EH (cell line): ENCODE measurements at regions not wholly inside any gene's neighbourhood (a gene's known extent, or its start where the extent isn't known, plus 50 kb on each side); places are given as distances from the start of the nearest gene placed in this dataset.

Source experiments
- DNase-seq: peaks from one replicate; pipeline ENCODE4 v3.0.0-alpha.2; 2015; ENCODE audit warnings: low read depth

DNA sequence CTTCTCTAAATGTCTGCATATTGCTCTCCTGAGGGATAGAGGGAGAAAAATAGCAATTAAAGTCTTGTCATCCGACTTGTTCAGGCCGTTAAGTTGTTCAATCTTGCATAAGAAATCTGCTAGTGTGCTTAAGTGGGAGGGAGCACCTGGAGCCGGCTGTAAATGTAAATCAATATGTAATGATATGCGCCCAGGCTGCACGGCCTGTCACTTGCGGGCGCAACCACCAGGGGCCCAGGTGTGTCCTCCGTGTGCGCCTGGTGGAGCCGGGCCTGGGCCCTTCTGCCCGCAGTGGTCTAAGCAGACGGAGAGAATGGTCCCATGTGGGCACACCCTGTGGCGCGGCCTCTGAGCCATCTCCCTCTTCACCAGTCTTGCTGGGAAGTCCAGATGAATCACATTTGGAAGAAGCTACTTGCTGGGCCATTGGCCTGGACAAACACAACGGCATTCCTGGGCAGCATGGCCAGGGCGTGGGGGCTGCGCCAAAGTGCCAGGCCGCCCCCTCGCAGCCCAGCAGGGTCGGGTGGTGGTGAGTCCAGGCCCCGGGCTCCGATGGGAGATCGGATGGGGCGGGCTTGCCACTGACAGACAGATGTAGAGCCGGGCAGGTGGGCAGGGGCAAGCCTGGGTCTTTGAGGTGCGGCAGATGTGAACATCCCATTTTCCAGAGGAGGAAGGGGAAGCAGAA lies 193.3 kb upstream of the C14orf180 start:
- DNase-seq: no peak

DNA sequence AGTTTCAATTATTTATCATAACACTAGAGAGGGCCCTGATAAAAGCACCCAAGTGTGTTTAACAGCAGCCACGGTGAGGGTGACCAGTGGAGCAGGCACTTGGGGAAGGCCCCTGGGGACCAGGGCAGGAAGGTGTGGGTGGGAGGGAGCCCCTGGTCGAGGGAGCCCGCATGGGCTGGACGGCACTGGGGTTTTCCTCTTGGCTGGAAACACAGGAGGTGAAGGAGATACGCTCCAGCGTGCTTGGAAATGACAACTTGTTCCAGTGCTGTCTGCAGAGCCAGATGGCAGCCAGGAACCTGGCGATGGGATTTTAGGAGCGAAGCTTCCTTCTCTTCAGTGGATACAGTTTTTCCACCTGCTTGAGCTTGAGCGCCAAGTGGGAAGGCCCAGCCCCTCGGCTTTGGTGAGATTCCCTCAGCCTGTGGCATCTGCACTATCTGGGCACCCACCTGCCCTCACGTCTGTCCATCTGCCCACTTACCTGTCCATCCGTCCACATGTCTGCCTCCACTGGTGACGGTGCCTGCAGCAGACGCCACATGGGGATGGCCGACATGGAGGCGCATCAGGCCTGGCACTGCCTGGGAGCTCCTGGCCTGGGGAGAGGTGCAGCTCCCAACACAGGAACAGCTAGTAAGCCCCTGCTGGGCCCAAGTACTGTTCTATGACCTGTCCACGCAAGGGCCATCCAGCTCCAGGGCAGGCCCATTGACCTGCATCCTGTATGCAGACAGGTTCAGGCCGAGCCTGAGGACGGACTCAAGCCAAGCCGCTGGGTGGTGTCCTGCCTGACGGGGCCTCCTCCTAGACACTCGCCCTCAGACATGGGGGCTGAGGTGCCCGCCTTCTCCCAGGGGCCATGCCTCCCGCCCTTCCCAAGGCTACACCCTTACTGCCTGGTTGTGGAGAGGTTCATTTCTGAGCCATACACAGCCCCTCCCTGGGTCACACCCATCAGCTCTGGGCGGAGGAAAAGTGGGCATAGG lies 192.2 kb upstream of the C14orf180 start:
- no peak for DNase-seq

DNA sequence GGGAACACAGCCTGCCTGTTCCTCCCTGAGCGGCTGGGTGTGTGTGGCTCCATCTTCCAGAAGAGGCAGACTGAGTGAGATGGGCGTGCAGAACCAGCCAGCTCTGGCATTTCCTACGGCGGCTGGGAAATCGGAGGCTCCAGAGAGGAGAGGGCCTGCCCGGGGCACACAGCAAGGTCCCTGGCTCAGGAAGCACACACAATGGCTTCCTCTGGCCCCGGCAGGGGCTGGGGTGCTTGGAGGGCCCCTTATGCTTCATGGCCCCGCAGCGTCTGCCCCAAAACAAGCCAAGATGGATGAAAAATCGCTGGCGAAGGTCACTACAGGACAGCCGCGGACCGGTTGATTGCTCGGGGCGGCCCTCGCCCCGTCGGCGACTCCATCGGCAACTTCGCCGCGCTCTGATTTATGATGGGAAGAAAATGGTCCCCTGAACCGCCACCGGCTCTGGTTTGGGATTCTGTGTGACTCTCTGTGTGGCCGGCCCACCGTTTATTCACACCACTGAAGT lies 191.5 kb upstream of the C14orf180 start:
- DNase-seq: no peak

- no peak for DNase-seq
Measured at GRCh38 chr14:104388541-104389325, 190.8 kb upstream of the C14orf180 start.

DNA sequence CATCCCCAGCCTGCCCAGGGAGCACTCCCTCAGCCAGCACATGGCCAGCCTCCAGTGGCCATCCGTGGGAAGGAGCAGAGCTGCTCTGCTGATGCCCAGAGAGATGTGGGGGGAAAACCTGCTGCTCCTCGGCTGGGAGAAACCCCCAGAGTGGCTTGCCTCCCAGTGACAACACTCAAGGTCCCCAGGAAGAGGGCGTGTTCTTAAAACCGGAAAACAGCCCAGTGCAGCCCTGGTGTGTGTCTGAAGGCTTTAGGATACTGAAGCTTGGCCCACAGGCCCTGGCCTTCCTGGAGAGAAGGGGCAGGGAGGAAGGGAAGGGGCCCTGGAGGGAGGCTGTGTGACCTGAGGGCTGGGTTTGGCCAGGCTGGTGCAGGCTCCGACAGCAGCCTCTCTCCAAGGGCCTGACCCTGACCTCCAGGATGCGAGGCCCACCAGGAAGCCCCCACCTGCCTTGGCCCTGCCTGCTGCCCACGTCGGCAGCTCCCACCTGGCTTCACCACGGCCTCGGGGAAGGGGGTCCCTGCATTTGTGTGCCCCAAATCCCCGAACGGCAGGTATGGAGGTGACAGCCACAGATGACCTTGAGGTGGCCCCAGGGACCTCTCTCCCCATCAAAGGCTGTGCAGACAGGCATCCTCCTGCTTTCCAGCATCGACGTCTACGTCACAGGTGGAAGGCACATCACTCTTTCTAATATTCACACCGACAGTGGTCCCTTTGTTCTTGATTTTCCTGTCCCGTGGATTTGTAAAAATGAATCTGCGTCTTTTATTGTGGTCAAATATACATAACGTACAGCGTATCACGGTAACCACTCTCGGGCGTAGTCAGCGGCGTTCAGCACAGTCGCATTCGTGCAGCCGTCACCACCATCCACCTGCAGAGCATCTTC lies 190.0 kb upstream of the C14orf180 start:
- DNase-seq: no peak

DNA sequence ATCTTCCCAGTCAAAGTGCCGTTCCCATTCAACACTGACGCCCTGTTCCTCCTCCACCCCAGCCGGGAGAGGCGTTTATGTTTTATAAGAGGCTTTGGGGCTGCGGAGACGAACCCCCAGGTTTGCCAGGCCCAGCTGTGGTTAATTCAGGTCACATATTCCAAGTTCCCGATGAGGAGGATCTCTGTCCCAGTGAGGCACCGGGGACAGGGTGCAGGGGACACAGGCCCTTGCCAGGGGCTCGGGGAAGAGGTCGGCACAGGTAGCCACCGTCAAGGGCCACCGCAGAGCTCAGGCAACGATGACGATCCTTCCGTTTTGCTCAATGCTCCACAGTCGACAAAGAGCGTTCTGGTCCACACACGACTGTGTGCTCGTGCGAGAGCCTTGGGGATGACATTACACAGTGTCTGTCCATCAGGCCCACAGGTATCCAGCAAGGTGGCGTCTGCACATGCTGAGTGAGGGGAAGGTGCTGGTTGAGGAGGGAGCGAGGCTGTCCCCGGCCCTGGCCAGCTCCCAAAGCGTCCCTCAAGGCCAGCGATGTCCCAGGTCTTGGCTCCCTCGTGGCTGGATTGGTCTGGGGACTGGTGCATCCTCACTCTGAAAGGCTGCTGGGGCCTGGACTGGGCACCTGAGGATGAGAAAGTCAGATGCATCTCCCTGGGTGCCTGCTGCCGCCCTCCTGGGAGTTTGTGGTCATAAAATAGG lies 189.2 kb upstream of the C14orf180 start:
- no peak for DNase-seq

DNA sequence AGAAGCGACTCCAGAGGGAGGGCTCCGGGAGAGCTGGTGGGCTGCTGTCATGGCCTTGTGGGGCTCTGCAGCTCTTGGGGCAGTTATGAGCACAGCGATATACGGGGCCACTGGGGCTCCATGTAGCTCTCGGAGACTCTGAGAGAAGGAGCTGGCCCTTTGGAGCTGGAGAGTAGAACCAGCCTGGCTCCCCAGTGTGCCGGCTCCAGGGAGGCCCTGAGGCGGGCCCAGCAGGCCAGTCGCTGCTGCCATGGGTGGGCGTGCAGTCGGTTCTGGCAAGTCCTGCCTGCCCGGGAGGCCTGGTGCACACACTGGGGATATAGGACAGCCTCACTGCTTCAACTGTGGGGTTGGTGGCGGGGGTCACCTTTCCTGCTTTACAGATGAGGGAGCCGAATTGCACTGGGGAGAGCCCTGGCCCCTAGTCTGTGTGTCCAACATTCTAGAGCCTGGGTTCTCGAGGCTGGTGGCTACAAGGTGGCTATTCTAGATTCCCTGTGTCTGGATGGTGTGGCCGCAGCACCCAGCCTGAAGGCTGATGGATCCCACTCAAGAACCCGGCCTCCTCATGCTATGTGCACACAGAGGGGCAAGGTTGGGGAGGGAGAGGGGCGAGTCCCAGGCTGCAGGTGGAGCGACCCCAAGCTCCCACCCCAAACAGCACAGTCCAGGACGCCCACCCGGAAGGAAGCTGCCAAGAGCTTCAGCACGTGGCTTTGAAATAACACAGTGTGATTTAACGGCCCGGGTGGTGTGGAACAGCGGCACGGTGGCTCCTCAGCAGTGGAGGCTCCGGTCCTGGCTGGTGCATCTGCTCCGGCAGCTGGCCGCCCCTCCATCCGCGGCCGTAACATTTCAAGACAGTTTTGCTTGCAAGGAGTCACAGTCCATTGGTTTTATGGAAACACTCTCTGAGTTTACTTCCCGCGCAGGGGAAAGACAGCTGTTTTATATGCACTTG lies 188.3 kb upstream of the C14orf180 start:
- DNase-seq: no peak

GRCh38 chr14:104392001-104392395 lies 187.6 kb upstream of the C14orf180 start:
- no peak for DNase-seq

GRCh38 chr14:104392396-104393198 lies 187.0 kb upstream of the C14orf180 start:
- no peak for DNase-seq

DNA sequence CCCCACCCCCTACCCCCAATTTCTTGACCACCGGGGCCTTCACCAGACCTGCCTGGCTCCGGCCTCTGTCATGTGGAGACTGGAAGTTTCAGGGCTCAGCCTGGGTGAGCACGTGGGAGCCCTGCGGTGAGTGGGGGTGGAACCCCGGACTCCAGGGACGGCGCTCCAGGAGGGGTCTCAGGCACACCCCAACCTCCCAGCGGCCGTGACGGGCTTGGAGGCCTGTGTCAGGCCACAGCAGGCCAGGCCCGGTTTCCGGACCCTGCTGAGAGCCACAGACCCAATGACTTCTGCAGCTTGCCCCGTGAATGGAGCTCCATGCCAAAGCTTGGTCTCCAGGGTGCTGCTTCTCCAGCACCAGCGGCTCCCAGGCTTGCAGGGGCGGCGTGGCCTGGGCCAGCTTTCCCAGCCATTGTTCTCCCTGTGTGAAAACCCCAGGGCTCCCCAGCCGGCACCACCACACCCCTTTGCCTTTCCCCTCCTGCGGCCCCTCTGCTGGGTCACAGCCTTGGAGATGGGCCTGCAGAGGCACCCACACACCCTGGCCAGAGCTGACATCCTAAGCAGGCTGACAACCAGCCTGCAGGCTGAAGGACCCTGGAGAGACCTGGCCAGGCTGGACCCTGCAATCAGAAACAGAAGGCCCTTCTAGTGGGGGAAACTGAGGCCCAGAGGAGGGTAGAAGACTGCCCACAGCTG lies 186.2 kb upstream of the C14orf180 start:
- DNase-seq: no peak

DNA sequence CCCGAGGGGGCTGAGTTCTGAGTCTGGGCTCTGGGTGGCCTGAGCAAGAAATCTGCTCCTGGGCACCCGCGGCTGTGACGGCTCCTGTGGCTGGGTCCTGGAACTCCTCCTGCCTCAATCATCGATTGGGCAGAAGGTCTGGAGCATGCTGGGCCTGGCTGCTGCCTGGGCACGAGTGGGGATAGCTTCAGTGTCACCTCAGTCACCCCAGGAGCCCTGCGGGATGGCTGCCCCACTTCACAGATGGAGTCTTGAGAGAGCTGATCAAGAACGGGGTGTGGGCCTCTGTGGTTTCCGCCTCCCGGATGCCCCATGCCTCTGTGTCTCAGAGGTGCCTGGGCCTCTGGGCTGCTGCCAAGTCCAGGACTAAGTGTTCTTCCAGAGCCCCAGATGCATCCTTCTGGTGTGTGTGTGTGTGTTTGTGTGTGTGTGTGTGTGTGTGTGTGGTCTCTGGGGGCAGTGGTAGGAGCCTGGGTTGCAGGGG lies 185.6 kb upstream of the C14orf180 start:
- DNase-seq: no peak

DNA sequence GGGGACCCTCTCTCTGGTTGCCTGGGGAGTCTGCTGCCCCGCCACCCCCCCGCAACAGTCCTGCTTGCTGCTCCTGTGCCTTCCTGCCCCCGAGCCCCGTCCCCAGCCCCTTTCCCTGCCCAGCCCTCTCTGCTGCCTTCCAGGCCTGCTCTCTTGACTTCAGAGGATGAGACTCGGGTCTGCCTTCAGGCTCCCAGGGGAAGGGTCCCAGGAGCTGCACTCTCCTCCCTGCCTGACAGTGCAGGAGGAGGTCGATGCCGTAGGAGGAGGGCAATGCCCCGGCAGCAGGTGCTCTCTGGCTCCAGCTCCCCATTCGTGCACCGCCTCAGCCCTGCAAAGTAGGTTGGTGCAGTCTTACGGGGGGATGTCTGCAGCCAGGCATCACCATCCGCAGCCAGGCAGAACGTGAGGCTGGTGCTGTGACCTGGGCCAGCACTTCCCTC lies 185.1 kb upstream of the C14orf180 start:
- no peak for DNase-seq

- DNase-seq: no peak
Measured at GRCh38 chr14:104395276-104395675, 184.3 kb upstream of the C14orf180 start.

GRCh38 chr14:104395941-104396681 lies 183.5 kb upstream of the C14orf180 start:
- no peak for DNase-seq

GRCh38 chr14:104396682-104397470 lies 182.7 kb upstream of the C14orf180 start:
- no peak for DNase-seq

DNA sequence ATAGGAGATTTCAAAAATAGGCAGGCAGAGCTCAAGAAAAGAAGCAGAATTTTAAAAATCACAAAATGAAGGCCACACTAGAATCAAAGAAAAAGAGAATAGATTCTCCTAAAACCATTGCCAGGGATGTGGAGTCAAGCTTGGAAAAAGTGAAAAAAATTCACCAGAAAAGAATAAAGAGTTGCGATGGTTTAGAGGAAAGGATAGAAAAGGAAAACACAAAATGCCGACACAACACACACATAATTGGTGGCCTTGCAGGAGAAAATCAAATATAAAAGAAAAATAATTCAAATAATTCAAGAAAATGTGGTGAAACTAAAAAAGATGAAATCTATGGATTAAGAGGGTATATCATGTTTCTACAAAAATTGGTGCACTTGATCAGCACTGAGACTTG lies 181.6 kb upstream of the C14orf180 start:
- DNase-seq: no peak
